ENCODE measurements at regions not wholly inside any gene's neighbourhood (a gene's known extent, or its start where the extent isn't known, plus 50 kb on each side); places are given as distances from the start of the nearest gene placed in this dataset.

DNA sequence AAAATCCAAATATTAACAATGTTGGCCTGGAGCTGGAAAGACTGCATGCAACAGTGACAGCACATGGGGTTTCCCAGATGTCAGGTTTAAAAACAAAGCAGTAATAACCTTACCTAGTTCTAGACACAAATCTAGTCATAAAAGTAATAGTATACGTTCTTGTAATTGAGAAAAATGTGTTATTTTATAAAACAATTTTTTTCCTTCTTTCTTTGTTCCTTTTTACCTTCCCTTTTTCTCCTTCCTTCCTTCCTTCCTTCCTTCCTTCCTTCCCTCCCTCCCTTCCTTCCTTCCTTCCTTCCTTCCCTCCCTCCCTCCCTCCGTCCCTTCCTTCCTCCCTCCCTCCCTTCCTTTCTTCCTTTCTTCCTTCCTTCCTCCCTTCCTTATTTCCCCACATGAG, 242.7 kb upstream of the PDE10A start:
- Mint-ChIP-seq H3K27me3 (peaks cover 10% of the 10 kb centered on the region), H3K4me1 (ENCODE audit: low read depth) (no peaks in the 10 kb centered on the region), H3K9me3 (peaks cover 1% of the 10 kb centered on the region), H3K36me3 (ENCODE audit: low read depth) (no peaks in the 10 kb centered on the region), H3K27ac (no peak overlapping the region), H3K4me3 (no peak overlapping the region)
- intact Hi-C loops (cut with micrococcal nuclease): no loop called here
- CTCF ChIA-PET: no interaction called here
- DNase-seq (no peak), ATAC-seq (no peak)
- POLR2A ChIA-PET: no interaction called here
- TF ChIP-seq, protein P1, sequence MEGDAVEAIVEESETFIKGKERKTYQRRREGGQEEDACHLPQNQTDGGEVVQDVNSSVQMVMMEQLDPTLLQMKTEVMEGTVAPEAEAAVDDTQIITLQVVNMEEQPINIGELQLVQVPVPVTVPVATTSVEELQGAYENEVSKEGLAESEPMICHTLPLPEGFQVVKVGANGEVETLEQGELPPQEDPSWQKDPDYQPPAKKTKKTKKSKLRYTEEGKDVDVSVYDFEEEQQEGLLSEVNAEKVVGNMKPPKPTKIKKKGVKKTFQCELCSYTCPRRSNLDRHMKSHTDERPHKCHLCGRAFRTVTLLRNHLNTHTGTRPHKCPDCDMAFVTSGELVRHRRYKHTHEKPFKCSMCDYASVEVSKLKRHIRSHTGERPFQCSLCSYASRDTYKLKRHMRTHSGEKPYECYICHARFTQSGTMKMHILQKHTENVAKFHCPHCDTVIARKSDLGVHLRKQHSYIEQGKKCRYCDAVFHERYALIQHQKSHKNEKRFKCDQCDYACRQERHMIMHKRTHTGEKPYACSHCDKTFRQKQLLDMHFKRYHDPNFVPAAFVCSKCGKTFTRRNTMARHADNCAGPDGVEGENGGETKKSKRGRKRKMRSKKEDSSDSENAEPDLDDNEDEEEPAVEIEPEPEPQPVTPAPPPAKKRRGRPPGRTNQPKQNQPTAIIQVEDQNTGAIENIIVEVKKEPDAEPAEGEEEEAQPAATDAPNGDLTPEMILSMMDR (IDR thresholded peaks at IDR 0.05): no peak

DNA sequence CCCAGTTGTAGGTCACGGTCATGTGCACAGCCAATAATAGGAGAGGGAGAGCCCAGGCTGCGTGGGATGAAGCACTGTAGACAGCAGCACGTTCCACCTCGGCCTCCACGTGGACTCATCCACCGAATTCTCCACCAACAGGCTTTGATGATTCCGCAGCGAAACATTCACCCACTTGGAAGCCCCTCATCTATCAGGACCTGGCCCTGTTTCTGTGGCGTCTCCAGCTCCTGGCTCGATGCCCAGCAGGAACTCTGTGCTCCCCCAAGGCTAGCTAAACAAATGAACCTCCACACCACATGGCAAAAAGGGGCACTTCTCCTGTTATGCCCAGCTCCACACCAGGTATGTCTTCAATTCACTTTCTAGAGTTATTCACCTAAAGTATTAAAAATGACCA, 237.9 kb upstream of the PDE10A start:
- DNase-seq (no peak), ATAC-seq (no peak)
- H3K27me3 Mint-ChIP-seq: peaks cover 6% of the 10 kb centered on the region
- H3K9me3 Mint-ChIP-seq: no peaks in the 10 kb centered on the region
- ChIA-PET POLR2A (no interaction called here), CTCF (no interaction called here)
- no peaks in the 10 kb centered on the region for H3K36me3 Mint-ChIP-seq (ENCODE audit: low read depth)
- H3K27ac Mint-ChIP-seq: no peak overlapping the region
- H3K4me1 Mint-ChIP-seq (ENCODE audit: low read depth): no peaks in the 10 kb centered on the region
- intact Hi-C loops (cut with micrococcal nuclease): no loop called here
- no peak overlapping the region for H3K4me3 Mint-ChIP-seq
- TF ChIP-seq, protein P1 (IDR thresholded peaks at IDR 0.05): no peak

DNA sequence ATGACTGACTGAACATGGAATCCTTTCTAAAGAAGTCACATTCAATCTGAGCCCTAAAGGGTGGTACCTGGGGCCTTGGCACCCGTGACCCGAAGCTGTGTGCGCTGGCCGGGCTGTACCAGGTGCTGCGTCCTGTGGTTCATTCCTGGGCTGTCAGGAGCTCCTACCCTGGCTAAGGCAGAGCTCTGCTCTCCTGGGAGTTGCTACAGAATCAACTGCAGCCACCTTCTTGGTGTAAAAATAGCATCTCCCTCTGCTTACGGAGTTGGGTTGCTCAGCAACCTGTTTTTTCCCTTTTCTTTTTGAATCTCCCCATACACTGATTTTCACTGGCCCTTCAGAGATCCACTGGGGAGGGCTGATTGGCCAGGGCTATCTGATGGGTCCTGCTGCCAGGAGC, 236.6 kb upstream of the PDE10A start:
- peaks cover 6% of the 10 kb centered on the region for H3K27me3 Mint-ChIP-seq
- no peak for DNase-seq
- no peaks in the 10 kb centered on the region for H3K9me3 Mint-ChIP-seq
- no peaks in the 10 kb centered on the region for H3K36me3 Mint-ChIP-seq (ENCODE audit: low read depth)
- no peaks in the 10 kb centered on the region for H3K4me1 Mint-ChIP-seq (ENCODE audit: low read depth)
- intact Hi-C loops (cut with micrococcal nuclease): no loop called here
- TF ChIP-seq, protein P1 (IDR thresholded peaks at IDR 0.05): no peak
- no peak for ATAC-seq
- H3K27ac Mint-ChIP-seq: no peak overlapping the region
- POLR2A ChIA-PET: no interaction called here
- CTCF ChIA-PET: no interaction called here
- no peak overlapping the region for H3K4me3 Mint-ChIP-seq

DNA sequence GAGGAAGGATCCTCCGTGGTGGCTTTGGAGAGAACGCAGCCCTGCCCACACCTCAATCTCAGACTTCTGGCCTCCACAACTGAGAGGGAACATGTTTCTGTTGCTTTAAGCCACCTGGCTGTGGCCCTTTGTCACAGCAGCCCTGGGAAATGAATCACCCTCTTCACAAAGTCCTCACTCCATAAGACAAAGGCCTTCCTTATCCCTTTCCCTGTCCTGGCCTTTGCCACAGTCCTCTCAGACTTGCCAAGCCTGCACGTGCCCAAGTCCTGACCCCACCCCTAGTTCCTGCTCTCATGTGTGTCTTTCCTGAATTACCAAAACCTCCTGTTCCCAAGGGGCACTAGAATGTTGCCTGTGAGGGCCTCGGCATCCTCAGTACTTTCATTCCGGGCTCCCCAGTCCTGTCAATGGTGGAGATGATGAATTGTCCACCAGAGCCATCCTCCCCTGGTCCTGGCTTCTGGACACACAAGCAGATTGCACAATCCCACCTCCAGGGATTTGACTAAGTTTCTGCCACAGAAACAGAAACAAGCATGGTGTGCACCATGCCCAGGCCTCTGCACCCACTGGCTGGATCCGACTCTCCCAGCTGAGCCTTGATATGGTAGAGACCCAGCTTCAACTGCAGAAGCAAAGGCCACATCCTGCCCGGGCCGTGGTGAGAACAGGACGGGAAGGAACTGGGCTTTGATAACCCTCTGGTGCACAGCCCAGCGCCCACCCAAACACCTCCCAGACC, 232.6 kb upstream of the PDE10A start:
- Mint-ChIP-seq H3K27me3 (peaks cover 15% of the 10 kb centered on the region), H3K4me1 (ENCODE audit: low read depth) (no peaks in the 10 kb centered on the region), H3K27ac (no peak overlapping the region), H3K9me3 (no peaks in the 10 kb centered on the region), H3K36me3 (ENCODE audit: low read depth) (no peaks in the 10 kb centered on the region), H3K4me3 (no peak overlapping the region)
- ATAC-seq (no peak), DNase-seq (no peak)
- TF ChIP-seq, protein P1 (IDR thresholded peaks at IDR 0.05): no peak
- CTCF ChIA-PET: interaction anchor here (1.1 kb wide), 1 partner anchor 10 kb away, joined by 6 read pairs; no protein-coding TSS in a partner anchor
- intact Hi-C loops (cut with micrococcal nuclease): no loop called here
- POLR2A ChIA-PET: no interaction called here

DNA sequence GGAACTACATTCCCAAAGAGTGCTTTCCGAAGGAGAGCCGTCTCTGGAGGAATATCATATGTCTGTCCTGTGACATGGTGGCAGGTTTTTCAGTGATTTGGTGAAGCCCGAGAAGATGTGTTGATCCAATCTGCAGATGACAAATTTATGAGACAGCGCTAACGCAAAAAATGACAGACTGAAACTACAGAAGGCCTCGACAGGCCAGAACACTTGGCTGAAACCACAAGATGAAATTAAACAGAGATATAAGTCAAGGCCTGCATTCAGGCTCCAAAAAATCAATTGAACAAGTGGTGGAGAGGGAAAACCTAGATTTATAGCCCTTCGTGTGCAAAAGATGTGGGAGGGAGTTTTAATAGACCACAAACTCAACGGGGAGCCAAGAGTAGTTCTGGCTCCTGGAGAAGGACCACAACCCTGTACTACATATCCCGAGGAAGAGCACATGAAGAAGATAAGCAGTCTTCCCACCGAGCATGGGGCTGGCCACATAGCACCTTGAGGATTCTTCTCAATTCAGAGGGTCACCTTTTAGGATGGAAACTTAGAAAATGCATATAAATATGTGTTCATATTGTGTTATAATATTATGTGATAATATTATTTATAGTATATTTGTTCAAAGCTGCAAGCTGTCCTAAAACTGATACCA, 231.3 kb upstream of the PDE10A start:
- DNase-seq (no peak), ATAC-seq (no peak)
- Mint-ChIP-seq H3K4me1 (ENCODE audit: low read depth) (no peaks in the 10 kb centered on the region), H3K4me3 (no peak overlapping the region), H3K27ac (no peak overlapping the region), H3K9me3 (no peaks in the 10 kb centered on the region), H3K27me3 (peaks cover 17% of the 10 kb centered on the region), H3K36me3 (ENCODE audit: low read depth) (no peaks in the 10 kb centered on the region)
- TF ChIP-seq, protein P1 (IDR thresholded peaks at IDR 0.05): no peak
- ChIA-PET POLR2A (no interaction called here), CTCF (interaction anchor here (0.8 to 1.2 kb wide), 3 partner anchors 9 to 212 kb away, joined by 3 to 6 read pairs (median 3); no protein-coding TSS in a partner anchor)
- intact Hi-C loops (cut with micrococcal nuclease): no loop called here

Measured in activated CD8-positive, alpha-beta T cell treated with anti-CD3 and anti-CD28 coated beads for 36 hours (primary cell).